Memory B cell (primary cell): ENCODE measurements at regions not wholly inside any gene's neighbourhood (a gene's known extent, or its start where the extent isn't known, plus 50 kb on each side); places are given as distances from the start of the nearest gene placed in this dataset.
"Not testable (repeated sequence)": the region's sequence is repeated elsewhere in the genome, so short reads cannot be mapped to it uniquely, and the experiment has no call there.

Experiments used
- ATAC-seq: fragments of 150-1000 bp; cut with Tn5 transposase; 2 replicates; pipeline ENCODE4 v1.10.0; 2021; ENCODE audit warnings: low read depth, mild to moderate bottlenecking, moderate library complexity
- DNase-seq, 2 donors: peaks; one replicate each; pipeline ENCODE4 v3.0.0; 2022; ENCODE audit warnings: low spot score in 2 of 2
- H3K27ac Mint-ChIP-seq: one replicate; pipeline ENCODE4 v1.8.0; 2022; ENCODE audit warnings: mild to moderate bottlenecking, moderate library complexity, mixed read lengths
- H3K27me3 Mint-ChIP-seq: one replicate; pipeline ENCODE4 v1.8.0; 2022; ENCODE audit warnings: mixed read lengths
- H3K36me3 Mint-ChIP-seq: one replicate; pipeline ENCODE4 v1.8.0; 2022; ENCODE audit warnings: mild to moderate bottlenecking, mixed read lengths
- H3K4me1 Mint-ChIP-seq: one replicate; pipeline ENCODE4 v1.8.0; 2022; ENCODE audit warnings: mixed read lengths
- H3K4me3 Mint-ChIP-seq: one replicate; pipeline ENCODE4 v1.8.0; 2022; ENCODE audit warnings: mild to moderate bottlenecking, moderate library complexity, mixed read lengths
- H3K9me3 Mint-ChIP-seq: one replicate; pipeline ENCODE4 v1.8.0; 2022; ENCODE audit warnings: mixed read lengths

- ATAC-seq (no peak), DNase-seq (no peak)
- peaks cover 7% of the 10 kb centered on the region for H3K27me3 Mint-ChIP-seq
- H3K4me1 Mint-ChIP-seq: no peaks in the 10 kb centered on the region
- no peaks in the 10 kb centered on the region for H3K36me3 Mint-ChIP-seq
- H3K4me3 Mint-ChIP-seq: no peak overlapping the region
- peaks cover 3% of the 10 kb centered on the region for H3K9me3 Mint-ChIP-seq
- no peak overlapping the region for H3K27ac Mint-ChIP-seq
Measured at GRCh38 chr10:125605167-125605566, 77.8 kb downstream of the TEX36 start.

- H3K4me1 Mint-ChIP-seq: peaks cover 2% of the 10 kb centered on the region
- no peak overlapping the region for H3K4me3 Mint-ChIP-seq
- no peaks in the 10 kb centered on the region for H3K36me3 Mint-ChIP-seq
- DNase-seq (no peak), ATAC-seq (no peak)
- H3K9me3 Mint-ChIP-seq: peaks cover 5% of the 10 kb centered on the region
- no peak overlapping the region for H3K27ac Mint-ChIP-seq
- H3K27me3 Mint-ChIP-seq: peaks cover 7% of the 10 kb centered on the region
Measured at GRCh38 chr10:125602825-125603224, 80.1 kb downstream of the TEX36 start.

GRCh38 chr10:125599194-125599593 lies 83.8 kb downstream of the TEX36 start:
- no peak overlapping the region for H3K4me3 Mint-ChIP-seq
- ATAC-seq (no peak), DNase-seq (no peak)
- H3K27me3 Mint-ChIP-seq: peaks cover 3% of the 10 kb centered on the region
- H3K9me3 Mint-ChIP-seq: peaks cover 17% of the 10 kb centered on the region
- H3K36me3 Mint-ChIP-seq: peaks cover 2% of the 10 kb centered on the region
- H3K4me1 Mint-ChIP-seq: peaks cover 2% of the 10 kb centered on the region
- H3K27ac Mint-ChIP-seq: no peak overlapping the region

GRCh38 chr10:125595911-125596310 lies 87.1 kb downstream of the TEX36 start:
- peaks cover 2% of the 10 kb centered on the region for H3K36me3 Mint-ChIP-seq
- H3K4me3 Mint-ChIP-seq: no peak overlapping the region
- H3K4me1 Mint-ChIP-seq: peaks cover 2% of the 10 kb centered on the region
- H3K9me3 Mint-ChIP-seq: peaks cover 19% of the 10 kb centered on the region
- ATAC-seq (no peak), DNase-seq (no peak)
- no peaks in the 10 kb centered on the region for H3K27me3 Mint-ChIP-seq
- H3K27ac Mint-ChIP-seq: no peak overlapping the region

- no peaks in the 10 kb centered on the region for H3K27me3 Mint-ChIP-seq
- no peak for ATAC-seq
- no peaks in the 10 kb centered on the region for H3K4me1 Mint-ChIP-seq
- H3K27ac Mint-ChIP-seq: no peak overlapping the region
- DNase-seq: no peak
- H3K9me3 Mint-ChIP-seq: peaks cover 15% of the 10 kb centered on the region
- no peak overlapping the region for H3K4me3 Mint-ChIP-seq
- peaks cover 2% of the 10 kb centered on the region for H3K36me3 Mint-ChIP-seq
Measured at GRCh38 chr10:125593644-125594043, 89.3 kb downstream of the TEX36 start.

GRCh38 chr10:125592897-125593296 lies 90.1 kb downstream of the TEX36 start:
- Mint-ChIP-seq H3K4me3 (no peak overlapping the region), H3K36me3 (peaks cover 2% of the 10 kb centered on the region), H3K4me1 (no peaks in the 10 kb centered on the region), H3K27ac (no peak overlapping the region), H3K9me3 (peaks cover 18% of the 10 kb centered on the region), H3K27me3 (no peaks in the 10 kb centered on the region)
- ATAC-seq: no peak
- DNase-seq: no peak

GRCh38 chr10:125591886-125592285 lies 91.1 kb downstream of the TEX36 start:
- no peak for ATAC-seq
- Mint-ChIP-seq H3K4me1 (no peaks in the 10 kb centered on the region), H3K27ac (no peak overlapping the region), H3K9me3 (peaks cover 17% of the 10 kb centered on the region), H3K36me3 (peaks cover 2% of the 10 kb centered on the region), H3K4me3 (no peak overlapping the region), H3K27me3 (no peaks in the 10 kb centered on the region)
- no peak for DNase-seq

GRCh38 chr10:125588738-125589137 lies 94.2 kb downstream of the TEX36 start:
- not testable (repeated sequence) for H3K27ac Mint-ChIP-seq, H3K4me1 Mint-ChIP-seq, H3K36me3 Mint-ChIP-seq, DNase-seq, ATAC-seq, H3K9me3 Mint-ChIP-seq, H3K4me3 Mint-ChIP-seq, H3K27me3 Mint-ChIP-seq

- no peaks in the 10 kb centered on the region for H3K36me3 Mint-ChIP-seq
- ATAC-seq (no peak), DNase-seq (no peak)
- no peak overlapping the region for H3K27ac Mint-ChIP-seq
- H3K4me3 Mint-ChIP-seq: no peak overlapping the region
- H3K27me3 Mint-ChIP-seq: no peaks in the 10 kb centered on the region
- H3K4me1 Mint-ChIP-seq: no peaks in the 10 kb centered on the region
- peaks cover 6% of the 10 kb centered on the region for H3K9me3 Mint-ChIP-seq
Measured at GRCh38 chr10:125584954-125585353, 98.0 kb downstream of the TEX36 start.

- Mint-ChIP-seq H3K9me3 (peaks cover 9% of the 10 kb centered on the region), H3K27me3 (peaks cover 6% of the 10 kb centered on the region), H3K4me3 (no peak overlapping the region), H3K27ac (no peak overlapping the region), H3K4me1 (no peaks in the 10 kb centered on the region), H3K36me3 (no peaks in the 10 kb centered on the region)
- ATAC-seq (no peak), DNase-seq (no peak)
Measured at GRCh38 chr10:125578658-125579315, 104.2 kb downstream of the TEX36 start.

- ATAC-seq (no peak), DNase-seq (no peak)
- no peaks in the 10 kb centered on the region for H3K4me1 Mint-ChIP-seq
- no peak overlapping the region for H3K27ac Mint-ChIP-seq
- no peak overlapping the region for H3K4me3 Mint-ChIP-seq
- peaks cover 9% of the 10 kb centered on the region for H3K9me3 Mint-ChIP-seq
- H3K27me3 Mint-ChIP-seq: peaks cover 9% of the 10 kb centered on the region
- H3K36me3 Mint-ChIP-seq: no peaks in the 10 kb centered on the region
Measured at GRCh38 chr10:125575843-125576242, 107.1 kb downstream of the TEX36 start.

- Mint-ChIP-seq H3K4me1 (no peaks in the 10 kb centered on the region), H3K27me3 (peaks cover 3% of the 10 kb centered on the region), H3K36me3 (no peaks in the 10 kb centered on the region), H3K9me3 (peaks cover 2% of the 10 kb centered on the region), H3K4me3 (no peak overlapping the region), H3K27ac (no peak overlapping the region)
- DNase-seq (no peak), ATAC-seq (no peak)
Measured at GRCh38 chr10:125568156-125568555, 114.8 kb downstream of the TEX36 start.

GRCh38 chr10:125567529-125567928 lies 115.4 kb downstream of the TEX36 start:
- no peaks in the 10 kb centered on the region for H3K4me1 Mint-ChIP-seq
- H3K27ac Mint-ChIP-seq: no peak overlapping the region
- no peak for ATAC-seq
- peaks cover 3% of the 10 kb centered on the region for H3K27me3 Mint-ChIP-seq
- peaks cover 2% of the 10 kb centered on the region for H3K9me3 Mint-ChIP-seq
- no peak for DNase-seq
- no peak overlapping the region for H3K4me3 Mint-ChIP-seq
- no peaks in the 10 kb centered on the region for H3K36me3 Mint-ChIP-seq

GRCh38 chr10:125565046-125565445 lies 117.9 kb downstream of the TEX36 start:
- DNase-seq (no peak), ATAC-seq (no peak)
- Mint-ChIP-seq H3K27ac (no peak overlapping the region), H3K36me3 (no peaks in the 10 kb centered on the region), H3K27me3 (peaks cover 3% of the 10 kb centered on the region), H3K9me3 (peaks cover 2% of the 10 kb centered on the region), H3K4me3 (no peak overlapping the region), H3K4me1 (no peaks in the 10 kb centered on the region)

- Mint-ChIP-seq H3K4me1 (no peaks in the 10 kb centered on the region), H3K36me3 (no peaks in the 10 kb centered on the region), H3K27ac (no peak overlapping the region), H3K27me3 (peaks cover 3% of the 10 kb centered on the region), H3K9me3 (peaks cover 2% of the 10 kb centered on the region), H3K4me3 (no peak overlapping the region)
- no peak for DNase-seq
- ATAC-seq: no peak
Measured at GRCh38 chr10:125564570-125564969, 118.4 kb downstream of the TEX36 start.
